HCT116 (cell line): ENCODE measurements at regions not wholly inside any gene's neighbourhood (a gene's known extent, or its start where the extent isn't known, plus 50 kb on each side); places are given as distances from the start of the nearest gene placed in this dataset.

Experiments used
- ATAC-seq: fragments of 200-7000 bp; cut with Tn5 transposase; 2 replicates; pipeline ENCODE4 v1.9.1; 2020; ENCODE audit warnings: mild to moderate bottlenecking, moderate library complexity
- BruUV-seq: library from RNA; stranded (reverse); fragments of 400-500 nt; replicated peaks from 2 replicates; lab custom pipeline; 2021; lab: Mats Ljungman, UMichigan
- CTCF ChIA-PET: fragments of 300-600 bp; sonication (Branson Sonifier 250); formaldehyde crosslinking; loops from one replicate; lab custom pipeline; 2021; ENCODE audit warnings: antibody characterized with exemption; lab: Charles Lee
- POLR2A ChIA-PET: fragments of 300-600, 350-600 bp; sonication (Branson Sonifier 250); formaldehyde crosslinking; loops from one replicate; lab custom pipeline; 2021; ENCODE audit warnings: antibody characterized with exemption; lab: Charles Lee
- RAD21 ChIA-PET, 2 experiments: fragments of 300-600 bp; sonication (Branson Sonifier 250); formaldehyde crosslinking; loops; one replicate each; lab custom pipeline; 2023; ENCODE audit warnings: low total read pairs in 2 of 2; ENCODE audit not compliant: uncharacterized antibody in 2 of 2, unreplicated experiment in 2 of 2, low non-redundant PET in 1 of 2; lab: Charles Lee
- DNase-seq: peaks from one replicate; pipeline ENCODE4 v3.0.0-alpha.2; 2010; ENCODE audit warnings: low read depth, low spot score
- H2AFZ ChIP-seq: fragments of 200-600 bp; shearing (Covaris generic), sonication (generic); 2 replicates; pipeline ENCODE4 v1.6.1; 2017; ENCODE audit warnings: low read depth, mixed run types, mixed read lengths, antibody characterized with exemption, low read length; ENCODE audit not compliant: poor library complexity, severe bottlenecking
- H3K27ac ChIP-seq: 2 replicates; pipeline ENCODE4 v1.5.1; 2012; ENCODE audit warnings: low read depth, low read length
- H3K27me3 ChIP-seq: fragments of 200-600 bp; sonication (generic); 2 replicates; pipeline ENCODE4 v1.6.1; 2016; ENCODE audit warnings: mixed run types, low read length, mixed read lengths; ENCODE audit not compliant: insufficient read depth
- H3K36me3 ChIP-seq, 2 experiments: fragments of 200-500 bp in 1 of 2; fragments of 200-600 bp in 1 of 2; sonication (Bioruptor generic) in 1 of 2; sonication (generic) in 1 of 2; 2 replicates each; pipeline versions ENCODE4 v1.5.1 to v1.6.1; 2014 to 2016; ENCODE audit warnings: low read length in 2 of 2, inconsistent platforms in 1 of 2, mixed read lengths in 1 of 2, mixed run types in 1 of 2; ENCODE audit not compliant: insufficient read depth in 2 of 2, control insufficient read depth in 1 of 2
- H3K4me1 ChIP-seq, 2 experiments: fragments of 200-600 bp in 1 of 2; sonication (generic) in 1 of 2; 2 replicates each; pipeline versions ENCODE4 v1.5.1 to v1.6.1; 2012 to 2017; ENCODE audit warnings: low read length in 2 of 2, inconsistent platforms in 1 of 2, mild to moderate bottlenecking in 1 of 2, mixed read lengths in 1 of 2, mixed run types in 1 of 2, moderate library complexity in 1 of 2; ENCODE audit not compliant: insufficient read depth in 2 of 2, control insufficient read depth in 1 of 2
- H3K4me2 ChIP-seq: fragments of 200-600 bp; sonication (generic); 2 replicates; pipeline ENCODE4 v1.6.1; 2017; ENCODE audit warnings: mixed run types, low read length, mixed read lengths
- H3K4me3 ChIP-seq, 2 experiments: fragments of 200-600 bp in 1 of 2; sonication (generic) in 1 of 2; replicated peaks in 1 of 2; 2 replicates each; pipeline ENCODE4 v1.5.1; 2011 to 2016; ENCODE audit warnings: low read length in 2 of 2, control low read depth in 1 of 2, low read depth in 1 of 2, mild to moderate bottlenecking in 1 of 2, mixed read lengths in 1 of 2, mixed run types in 1 of 2
- H3K79me2 ChIP-seq: fragments of 200-600 bp; sonication (generic); 2 replicates; pipeline ENCODE4 v1.6.1; 2017; ENCODE audit warnings: mild to moderate bottlenecking, mixed run types, low read length, moderate library complexity, mixed read lengths; ENCODE audit not compliant: insufficient read depth
- H3K9ac ChIP-seq: fragments of 200-600 bp; sonication (generic); 2 replicates; pipeline ENCODE4 v1.6.1; 2016; ENCODE audit warnings: low read length, mixed read lengths
- H3K9me2 ChIP-seq: fragments of 200-600 bp; sonication (generic), shearing (Covaris generic); 2 replicates; pipeline ENCODE4 v1.6.1; 2017; ENCODE audit warnings: mixed run types, mild to moderate bottlenecking, moderate library complexity; ENCODE audit not compliant: insufficient read depth
- H3K9me3 ChIP-seq, 2 experiments: fragments of 200-500 bp in 1 of 2; fragments of 200-600 bp in 1 of 2; sonication (Bioruptor generic) in 1 of 2; sonication (generic) in 1 of 2; 2 replicates each; pipeline ENCODE4 v1.6.1; 2014 to 2017; ENCODE audit warnings: low read length in 2 of 2, mixed read lengths in 2 of 2, inconsistent platforms in 1 of 2, low read depth in 1 of 2, mild to moderate bottlenecking in 1 of 2, mixed run types in 1 of 2, moderate library complexity in 1 of 2; ENCODE audit not compliant: control insufficient read depth in 1 of 2, insufficient read depth in 1 of 2
- H4K20me1 ChIP-seq: fragments of 200-600 bp; sonication (generic), shearing (Covaris generic); 2 replicates; pipeline ENCODE4 v1.6.1; 2017; ENCODE audit warnings: mixed run types, mild to moderate bottlenecking, moderate library complexity; ENCODE audit not compliant: insufficient read depth
- CBX3 ChIP-seq: IDR thresholded peaks from 2 replicates; pipeline ENCODE4 v1.6.1; 2012; ENCODE audit warnings: low read depth
- CEBPB ChIP-seq: IDR thresholded peaks from 2 replicates; pipeline ENCODE4 v1.6.1; 2012; ENCODE audit warnings: low read depth
- EGR1 ChIP-seq: IDR thresholded peaks from 2 replicates; pipeline ENCODE4 v1.6.1; 2012; ENCODE audit warnings: low read depth
- ELF1 ChIP-seq: IDR thresholded peaks from 2 replicates; pipeline ENCODE4 v1.6.1; 2012; ENCODE audit warnings: low read depth, borderline replicate concordance
- EZH2 ChIP-seq: fragments of 200-600 bp; sonication (generic); IDR thresholded peaks from 2 replicates; pipeline ENCODE4 v1.6.1; 2017; ENCODE audit warnings: antibody characterized with exemption, mixed run types
- EZH2phosphoT487 ChIP-seq: fragments of 200-600 bp; IDR thresholded peaks from 2 replicates; pipeline ENCODE4 v1.6.1; 2018; ENCODE audit warnings: antibody characterized with exemption, borderline replicate concordance
- FOSL1 ChIP-seq: IDR thresholded peaks from 2 replicates; pipeline ENCODE4 v1.6.1; 2012; ENCODE audit warnings: low read depth
- MAX ChIP-seq: IDR thresholded peaks from 2 replicates; pipeline ENCODE4 v1.6.1; 2012
- POLR2A ChIP-seq: IDR thresholded peaks from 2 replicates; pipeline ENCODE4 v1.7.0; 2011; ENCODE audit warnings: borderline replicate concordance; ENCODE audit not compliant: insufficient read depth, insufficient read length; ENCODE audit errors: extremely low read depth
- REST ChIP-seq: IDR thresholded peaks from 2 replicates; pipeline ENCODE4 v1.6.1; 2012; ENCODE audit warnings: low read depth
- SP1 ChIP-seq: IDR thresholded peaks from 2 replicates; pipeline ENCODE4 v1.6.1; 2012; ENCODE audit warnings: low read depth
- TCF7L2 ChIP-seq: IDR thresholded peaks from 2 replicates; pipeline ENCODE4 v1.7.0; 2011; ENCODE audit warnings: borderline replicate concordance, inconsistent platforms; ENCODE audit not compliant: insufficient read depth, insufficient read length; ENCODE audit errors: extremely low read depth
- ZFX ChIP-seq: fragments of 450-650 bp; IDR thresholded peaks from 2 replicates; pipeline ENCODE4 v1.6.1; 2017
- ZNF274 ChIP-seq: fragments of 200-500 bp; sonication (Bioruptor generic); IDR thresholded peaks from 2 replicates; pipeline ENCODE4 v1.6.1; 2014; ENCODE audit warnings: mild to moderate bottlenecking, low read depth, low read length, inconsistent platforms
- intact Hi-C: fragments of 100-400 bp; cut with micrococcal nuclease; formaldehyde crosslinking; loops from 2 replicates; pipeline ENCODE4 v1.10.0; 2022
- TF ChIP-seq, protein P1 (sequence below), 3 experiments: fragments of 200-600 bp in 1 of 3; sonication (generic) in 1 of 3; IDR thresholded peaks in 2 of 3; conservative IDR thresholded peaks in 1 of 3; 2 replicates each; pipeline ENCODE4 v1.5.1; 2012 to 2017; ENCODE audit warnings: low read depth in 2 of 3, low read length in 2 of 3, antibody characterized with exemption in 1 of 3, borderline replicate concordance in 1 of 3, control low read depth in 1 of 3, mild to moderate bottlenecking in 1 of 3, mixed read lengths in 1 of 3, mixed run types in 1 of 3, moderate library complexity in 1 of 3; ENCODE audit not compliant: insufficient read depth in 1 of 3
- TF ChIP-seq, protein P2 (sequence below): IDR thresholded peaks from 2 replicates; pipeline ENCODE4 v1.6.1; 2011; ENCODE audit warnings: mild to moderate bottlenecking, low read length, moderate library complexity; ENCODE audit not compliant: insufficient replicate concordance; ENCODE audit errors: extremely low read depth

- DNase-seq: no peak
- BruUV-seq: no TSS peak
- RAD21 ChIA-PET: no interaction called here
- Histone ChIP-seq H3K4me2 (no peak overlapping the region), H3K9me3 (peaks cover 29 to 32% of the 10 kb centered on the region in 2 experiments; a peak in 2 of 4 replicates), H3K27me3 (no peaks in the 10 kb centered on the region), H3K9me2 (no peaks in the 10 kb centered on the region), H3K79me2 (no peaks in the 10 kb centered on the region)
- intact Hi-C loops: no loop called here
- TF ChIP-seq TCF7L2: no peak
- no peak for TF ChIP-seq CBX3
- TF ChIP-seq EZH2phosphoT487: no peak
- TF ChIP-seq CEBPB: no peak
- no peak for TF ChIP-seq ZFX
- no peak for TF ChIP-seq REST
- TF ChIP-seq, protein P1, sequence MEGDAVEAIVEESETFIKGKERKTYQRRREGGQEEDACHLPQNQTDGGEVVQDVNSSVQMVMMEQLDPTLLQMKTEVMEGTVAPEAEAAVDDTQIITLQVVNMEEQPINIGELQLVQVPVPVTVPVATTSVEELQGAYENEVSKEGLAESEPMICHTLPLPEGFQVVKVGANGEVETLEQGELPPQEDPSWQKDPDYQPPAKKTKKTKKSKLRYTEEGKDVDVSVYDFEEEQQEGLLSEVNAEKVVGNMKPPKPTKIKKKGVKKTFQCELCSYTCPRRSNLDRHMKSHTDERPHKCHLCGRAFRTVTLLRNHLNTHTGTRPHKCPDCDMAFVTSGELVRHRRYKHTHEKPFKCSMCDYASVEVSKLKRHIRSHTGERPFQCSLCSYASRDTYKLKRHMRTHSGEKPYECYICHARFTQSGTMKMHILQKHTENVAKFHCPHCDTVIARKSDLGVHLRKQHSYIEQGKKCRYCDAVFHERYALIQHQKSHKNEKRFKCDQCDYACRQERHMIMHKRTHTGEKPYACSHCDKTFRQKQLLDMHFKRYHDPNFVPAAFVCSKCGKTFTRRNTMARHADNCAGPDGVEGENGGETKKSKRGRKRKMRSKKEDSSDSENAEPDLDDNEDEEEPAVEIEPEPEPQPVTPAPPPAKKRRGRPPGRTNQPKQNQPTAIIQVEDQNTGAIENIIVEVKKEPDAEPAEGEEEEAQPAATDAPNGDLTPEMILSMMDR (IDR thresholded peaks at IDR 0.05 in 2 of 3, conservative IDR thresholded peaks at IDR 0.05 in 1 of 3; ENCODE audit: borderline replicate concordance in 1 of 3, insufficient read depth in 1 of 3, low read depth in 2 of 3, low read length in 2 of 3): no peak
- no peak for TF ChIP-seq ELF1
- no peak for TF ChIP-seq EGR1
- TF ChIP-seq EZH2: no peak
- TF ChIP-seq SP1: no peak
- TF ChIP-seq FOSL1: no peak
- TF ChIP-seq ZNF274: no peak
- TF ChIP-seq, protein P2, sequence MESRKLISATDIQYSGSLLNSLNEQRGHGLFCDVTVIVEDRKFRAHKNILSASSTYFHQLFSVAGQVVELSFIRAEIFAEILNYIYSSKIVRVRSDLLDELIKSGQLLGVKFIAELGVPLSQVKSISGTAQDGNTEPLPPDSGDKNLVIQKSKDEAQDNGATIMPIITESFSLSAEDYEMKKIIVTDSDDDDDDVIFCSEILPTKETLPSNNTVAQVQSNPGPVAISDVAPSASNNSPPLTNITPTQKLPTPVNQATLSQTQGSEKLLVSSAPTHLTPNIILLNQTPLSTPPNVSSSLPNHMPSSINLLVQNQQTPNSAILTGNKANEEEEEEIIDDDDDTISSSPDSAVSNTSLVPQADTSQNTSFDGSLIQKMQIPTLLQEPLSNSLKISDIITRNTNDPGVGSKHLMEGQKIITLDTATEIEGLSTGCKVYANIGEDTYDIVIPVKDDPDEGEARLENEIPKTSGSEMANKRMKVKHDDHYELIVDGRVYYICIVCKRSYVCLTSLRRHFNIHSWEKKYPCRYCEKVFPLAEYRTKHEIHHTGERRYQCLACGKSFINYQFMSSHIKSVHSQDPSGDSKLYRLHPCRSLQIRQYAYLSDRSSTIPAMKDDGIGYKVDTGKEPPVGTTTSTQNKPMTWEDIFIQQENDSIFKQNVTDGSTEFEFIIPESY: no peak
- TF ChIP-seq POLR2A: no peak
- no peak for TF ChIP-seq MAX
- TF ChIP-seq, all 23 proteins: peak for 0
- Histone ChIP-seq H4K20me1 (no peaks in the 10 kb centered on the region), H3K9ac (no peak overlapping the region), H3K27ac (no peak overlapping the region), H3K4me1 (no peaks in the 10 kb centered on the region), H3K36me3 (no peaks in the 10 kb centered on the region), H3K4me3 (no peak overlapping the region), H2AFZ (no peak overlapping the region)
- ChIA-PET POLR2A (no interaction called here), CTCF (no interaction called here)
- no peak for ATAC-seq
Measured at GRCh38 chr14:28297559-28297958, 469.0 kb upstream of the FOXG1 start.
